GM19239 (cell line): ENCODE measurements at regions not wholly inside any gene's neighbourhood (a gene's known extent, or its start where the extent isn't known, plus 50 kb on each side); places are given as distances from the start of the nearest gene placed in this dataset.
"Not testable (repeated sequence)": the region's sequence is repeated elsewhere in the genome, so short reads cannot be mapped to it uniquely, and the experiment has no call there.

Experiments used
- DNase-seq: peaks from one replicate; pipeline ENCODE4 v3.0.0; 2011; ENCODE audit warnings: low spot score; ENCODE audit not compliant: insufficient read length
- FAIRE-seq: peaks from 2 replicates; lab custom pipeline; 2011; peaks lifted over from hg19 to GRCh38; lab: Jason Lieb, UNC

DNA sequence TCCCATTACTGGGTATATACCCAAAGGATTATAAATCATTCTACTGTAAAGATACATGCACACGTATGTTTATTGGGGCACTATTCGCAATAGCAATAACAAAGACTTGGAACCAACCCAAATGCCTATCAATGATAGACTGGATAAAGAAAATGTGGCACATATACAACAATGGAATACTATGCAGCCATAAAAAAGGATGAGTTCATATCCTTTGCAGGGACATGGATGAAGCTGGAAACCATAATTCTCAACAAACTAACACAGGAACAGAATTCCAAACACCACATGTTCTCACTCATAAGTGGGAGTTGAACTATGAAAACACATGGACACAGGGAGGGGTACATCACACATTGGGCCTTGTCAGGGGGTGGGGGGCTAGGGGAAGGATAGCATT, 453.0 kb upstream of the FANCL start:
- DNase-seq, FAIRE-seq: not testable (repeated sequence)

DNA sequence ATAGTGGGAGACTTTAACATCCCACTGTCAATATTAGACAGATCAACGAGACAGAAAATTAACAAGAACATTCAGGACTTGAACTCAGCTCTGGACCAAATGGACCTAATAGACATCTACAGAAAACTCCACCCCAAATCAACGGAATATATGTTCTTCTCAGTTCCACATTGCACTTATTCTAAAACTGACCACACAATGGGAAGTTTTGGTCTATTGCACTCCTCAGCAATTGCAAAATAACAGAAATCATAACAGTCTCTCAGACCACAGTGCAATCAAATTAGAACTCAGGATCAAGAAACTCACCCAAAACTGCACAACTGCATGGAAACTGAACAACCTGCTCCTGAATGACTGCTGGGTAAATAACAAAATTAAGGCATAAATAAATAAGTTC, 449.9 kb upstream of the FANCL start:
- DNase-seq, FAIRE-seq: not testable (repeated sequence)

DNA sequence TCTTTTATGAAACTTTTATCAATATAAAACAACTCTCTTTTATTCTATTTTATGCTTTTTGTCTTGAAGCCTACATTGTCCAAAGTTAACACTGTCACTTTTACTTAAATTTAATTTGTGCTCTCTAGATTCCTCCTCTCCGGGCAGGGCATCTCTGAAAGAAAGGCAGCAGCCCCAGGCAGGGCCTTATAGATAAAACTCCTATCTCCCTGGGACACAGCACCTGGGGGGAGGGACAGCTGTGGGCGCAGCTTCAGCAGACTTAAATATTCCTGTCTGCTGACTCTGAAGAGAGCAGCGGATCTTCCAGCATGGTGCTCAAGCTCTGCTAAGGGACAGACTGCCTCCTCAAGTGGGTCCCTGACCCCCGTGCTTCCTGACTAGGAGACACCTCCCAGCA, 447.7 kb upstream of the FANCL start:
- FAIRE-seq (no peak), DNase-seq (no peak)

DNA sequence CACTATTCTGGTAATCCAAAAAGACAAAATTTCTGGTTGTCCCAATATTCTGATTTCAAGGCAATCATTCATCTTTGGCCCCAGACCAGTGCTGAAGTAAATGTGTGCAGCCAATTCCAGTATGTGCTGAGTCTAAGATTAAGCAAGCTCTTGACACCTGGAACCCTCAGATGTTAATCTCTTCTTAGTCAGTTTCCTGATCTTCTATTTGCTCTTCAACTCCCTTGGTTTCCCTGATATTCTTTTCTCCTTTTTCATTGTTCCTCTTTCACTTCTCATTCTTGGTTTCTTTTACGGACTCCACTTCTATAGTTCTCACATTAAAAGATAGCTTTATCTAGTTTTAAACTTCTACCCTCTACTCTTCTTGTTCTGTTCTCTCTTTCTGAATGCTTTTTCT, 445.7 kb upstream of the FANCL start:
- DNase-seq (no peak), FAIRE-seq (no peak)

DNA sequence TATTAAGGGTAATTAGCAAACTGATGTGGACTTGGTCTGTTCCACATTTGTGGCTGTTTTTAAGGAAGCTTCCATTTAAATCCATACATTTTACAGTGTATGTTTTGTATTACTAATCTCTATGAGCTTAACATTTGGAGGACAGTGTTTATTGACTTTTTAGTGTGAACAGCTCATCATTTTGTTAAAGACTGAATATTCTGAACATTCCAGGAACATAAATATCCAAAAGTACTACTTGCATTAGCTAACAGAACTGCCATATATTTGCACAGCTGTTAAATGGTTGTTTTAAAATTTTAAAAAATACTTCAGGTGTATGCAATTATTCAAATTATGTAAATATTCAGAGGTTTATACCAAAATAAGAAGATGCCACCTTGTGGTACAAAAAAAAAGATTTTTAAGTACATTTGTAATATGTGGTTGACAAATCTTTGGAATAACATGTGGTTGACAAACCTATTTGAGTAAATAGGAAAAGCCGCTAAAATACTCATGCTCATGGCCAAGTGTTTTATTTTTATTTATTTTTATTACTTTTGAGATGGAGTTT, 439.7 kb upstream of the FANCL start:
- DNase-seq = no peak
- no peak for FAIRE-seq

DNA sequence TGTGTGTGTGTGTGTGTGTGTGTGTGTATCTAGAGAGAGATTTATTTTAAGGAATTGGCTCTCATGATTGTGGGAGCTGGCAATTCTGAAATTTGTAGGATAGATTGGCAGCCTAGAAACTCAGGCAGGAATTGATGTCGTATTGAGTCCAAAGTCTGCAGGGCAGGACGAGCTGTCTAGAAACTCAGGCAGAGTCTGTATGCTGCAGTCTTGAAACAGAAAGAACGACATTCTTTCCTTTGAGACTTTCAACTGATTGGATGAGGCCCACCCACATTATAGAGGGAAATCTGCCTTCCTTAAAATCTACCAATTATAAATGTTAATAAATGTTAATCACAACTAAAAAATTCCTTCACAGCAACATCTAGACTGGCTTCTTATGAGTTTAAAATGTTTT, 436.6 kb upstream of the FANCL start:
- no peak for DNase-seq
- no peak for FAIRE-seq

DNA sequence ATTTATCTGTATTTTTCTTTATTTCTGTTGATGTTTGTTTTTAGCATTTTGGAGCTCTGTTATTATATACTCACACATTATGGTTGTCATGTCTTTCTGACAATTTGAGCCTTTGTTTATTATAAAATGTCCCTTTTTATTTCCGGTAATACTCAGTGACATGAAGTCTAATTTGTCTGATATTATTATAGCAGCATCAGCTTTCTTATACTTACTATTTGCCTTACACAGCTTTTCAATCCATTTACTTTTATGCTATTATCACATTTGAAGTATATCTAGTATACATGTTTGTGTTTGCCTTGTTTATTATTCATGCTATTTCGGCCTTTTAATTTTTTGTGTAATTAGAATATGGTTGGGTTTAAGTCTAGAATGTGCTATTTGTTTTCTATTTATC, 430.6 kb upstream of the FANCL start:
- DNase-seq = no peak
- FAIRE-seq = no peak

DNA sequence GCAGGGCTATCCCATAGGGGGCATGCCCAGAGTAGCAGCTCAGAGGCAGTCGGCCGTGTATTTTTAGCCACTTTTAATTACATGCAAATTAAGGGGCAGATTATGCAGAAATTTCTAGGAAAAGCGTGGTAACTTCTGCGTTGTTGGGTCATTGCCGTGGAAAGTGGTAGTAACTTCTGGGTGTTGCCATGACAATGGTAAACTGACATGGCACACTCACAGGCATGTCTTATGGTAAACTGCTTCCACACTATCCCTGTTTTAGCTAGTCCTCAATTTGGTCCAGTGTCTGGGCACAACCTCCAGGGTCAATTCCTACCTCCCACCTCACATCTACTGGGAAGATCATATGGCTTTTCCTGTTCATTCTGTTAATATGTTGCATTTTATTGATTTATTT, 428.9 kb upstream of the FANCL start:
- FAIRE-seq (no peak), DNase-seq (no peak)

DNA sequence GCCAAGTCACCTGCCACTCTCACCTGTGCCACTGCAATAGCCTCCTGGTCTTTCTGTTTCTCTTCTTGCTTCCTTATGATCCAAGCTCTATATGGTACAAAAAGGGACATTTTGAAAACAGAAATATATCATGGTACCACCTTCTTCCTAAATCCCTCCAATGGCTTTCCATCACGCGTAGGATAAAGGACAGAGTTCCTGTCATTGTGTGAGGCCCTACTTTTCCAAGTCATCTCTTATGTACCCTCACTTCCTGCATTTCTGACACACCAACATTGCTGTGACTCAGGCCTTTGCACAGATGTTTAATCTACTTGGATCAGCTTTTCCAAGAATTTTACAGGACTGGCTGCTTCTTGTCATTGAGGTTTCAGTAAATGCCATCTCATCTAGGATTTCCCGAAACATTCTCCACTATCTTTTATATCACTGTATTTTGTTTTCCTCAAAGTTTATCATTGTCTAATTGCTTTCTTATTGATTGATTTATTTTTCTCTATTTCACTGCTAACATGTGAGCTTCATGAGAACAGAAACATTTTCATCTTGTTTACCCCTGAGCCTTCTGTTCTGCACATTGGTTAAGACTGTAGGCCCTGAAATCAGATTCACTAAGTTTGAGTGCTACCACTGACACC, 426.1 kb upstream of the FANCL start:
- no peak for DNase-seq
- no peak for FAIRE-seq

DNA sequence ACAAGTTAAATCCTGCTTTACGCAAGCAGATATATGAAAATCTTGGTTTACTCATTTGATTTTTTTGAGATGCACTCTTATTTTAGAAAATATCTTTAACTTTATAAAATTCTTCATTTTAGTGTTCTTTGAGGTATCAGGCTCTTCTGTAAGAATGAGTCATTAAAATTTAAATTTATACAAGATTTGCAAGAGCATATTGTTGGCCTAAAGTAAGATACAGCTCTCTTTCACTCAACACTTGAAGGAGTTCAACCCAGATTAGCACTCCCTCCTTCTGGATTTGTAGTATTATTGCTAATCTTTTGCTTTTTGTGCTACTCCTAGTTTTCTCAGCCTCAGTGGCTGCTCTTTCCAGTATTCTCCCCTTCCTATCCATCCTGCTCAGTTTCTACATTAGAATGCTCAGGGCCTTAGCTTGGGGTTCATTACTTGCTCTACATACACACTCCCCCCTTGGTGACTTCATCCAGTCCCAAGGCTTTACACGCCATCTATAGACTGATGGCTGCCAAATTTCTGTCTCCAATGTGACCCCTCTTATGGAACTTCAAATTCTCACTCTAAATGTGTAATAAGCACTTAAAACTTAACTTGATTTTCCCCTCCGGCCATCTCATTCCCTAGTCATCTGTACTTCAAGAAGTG, 425.3 kb upstream of the FANCL start:
- no peak for DNase-seq
- FAIRE-seq = no peak

DNA sequence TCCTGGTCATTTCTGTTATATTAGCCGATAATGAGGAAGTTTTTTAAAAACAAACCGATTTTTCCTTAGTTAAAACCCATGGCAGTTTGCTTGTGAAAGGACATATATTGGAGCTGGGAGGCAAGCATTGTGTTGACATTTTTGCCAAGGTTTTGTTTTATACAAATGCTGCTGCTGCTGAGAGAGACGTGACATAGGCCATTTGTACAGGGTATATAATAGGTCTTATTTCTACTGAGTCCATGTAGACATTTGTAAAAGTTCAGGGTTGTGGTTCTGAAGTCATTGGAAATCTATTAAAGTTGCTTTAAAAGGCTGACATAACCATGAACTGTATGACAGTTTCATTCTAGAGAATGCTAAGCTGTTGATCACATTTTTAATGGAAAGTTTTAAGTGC, 424.0 kb upstream of the FANCL start:
- no peak for FAIRE-seq
- no peak for DNase-seq

DNA sequence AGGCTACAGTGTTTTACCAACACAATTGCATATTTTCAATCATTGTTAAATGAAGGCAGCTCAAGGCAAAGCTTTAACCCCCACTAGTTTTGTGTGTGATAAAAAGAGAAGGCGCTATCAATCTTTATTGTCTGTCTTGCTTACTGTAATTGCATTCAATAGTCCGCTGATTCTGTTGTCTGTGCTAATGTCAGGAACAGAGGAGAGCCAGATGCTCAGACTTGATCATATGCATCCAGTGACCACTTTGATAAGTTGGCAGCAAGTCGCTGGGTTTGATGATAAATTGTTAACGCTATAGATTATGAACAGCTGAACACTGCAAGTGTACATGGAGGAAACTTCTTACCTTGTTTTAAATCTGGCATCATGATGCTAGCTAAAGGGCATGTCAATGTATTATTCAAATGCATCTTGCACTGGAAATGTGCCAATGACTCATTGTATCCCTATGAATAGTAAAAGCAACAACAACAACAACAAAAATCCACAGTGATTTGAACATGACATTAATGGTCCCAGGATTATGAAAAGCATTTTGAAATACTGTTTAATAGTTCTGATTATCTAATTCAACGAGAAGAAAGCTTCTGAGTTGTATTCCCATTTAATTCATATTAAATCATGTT, 423.5 kb upstream of the FANCL start:
- no peak for FAIRE-seq
- no peak for DNase-seq

DNA sequence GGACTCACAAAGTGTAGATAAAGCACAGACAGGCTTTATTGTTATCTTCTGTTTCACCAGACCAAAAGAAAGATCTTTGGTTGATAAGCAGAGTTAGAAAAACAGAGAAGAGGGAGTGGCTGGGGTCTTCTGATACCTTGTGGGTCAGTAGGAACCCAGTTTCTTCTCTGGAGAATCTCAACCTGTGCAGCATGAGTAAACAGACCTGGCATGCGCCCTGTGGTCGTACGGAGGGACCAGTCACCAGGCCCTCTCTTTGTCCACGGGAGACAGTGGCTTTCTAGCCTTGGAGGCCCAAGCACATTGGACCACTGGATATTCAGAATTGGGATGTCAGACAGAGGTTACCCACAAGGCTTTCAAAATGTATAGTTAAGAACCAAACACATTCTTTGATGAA, 418.9 kb upstream of the FANCL start:
- no peak for DNase-seq
- FAIRE-seq = no peak

DNA sequence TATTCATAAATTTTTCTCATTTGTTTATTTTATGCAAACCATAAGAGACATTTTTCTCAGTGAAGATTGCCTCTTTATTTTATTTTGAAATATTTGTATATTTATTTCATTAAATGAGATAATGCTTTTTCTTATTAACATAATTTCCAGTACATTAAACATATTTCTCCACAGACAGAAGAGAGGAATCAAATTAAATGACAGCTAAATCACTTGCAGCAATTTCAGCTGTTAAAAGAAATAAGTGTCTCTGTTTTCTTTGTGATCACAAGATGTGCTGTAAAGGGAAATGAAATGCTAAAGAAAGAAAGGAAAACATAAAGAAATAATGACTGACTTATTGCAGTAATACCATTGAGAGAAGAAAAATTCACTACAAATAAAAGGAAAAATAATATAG, 414.0 kb upstream of the FANCL start:
- FAIRE-seq (no peak), DNase-seq (no peak)

DNA sequence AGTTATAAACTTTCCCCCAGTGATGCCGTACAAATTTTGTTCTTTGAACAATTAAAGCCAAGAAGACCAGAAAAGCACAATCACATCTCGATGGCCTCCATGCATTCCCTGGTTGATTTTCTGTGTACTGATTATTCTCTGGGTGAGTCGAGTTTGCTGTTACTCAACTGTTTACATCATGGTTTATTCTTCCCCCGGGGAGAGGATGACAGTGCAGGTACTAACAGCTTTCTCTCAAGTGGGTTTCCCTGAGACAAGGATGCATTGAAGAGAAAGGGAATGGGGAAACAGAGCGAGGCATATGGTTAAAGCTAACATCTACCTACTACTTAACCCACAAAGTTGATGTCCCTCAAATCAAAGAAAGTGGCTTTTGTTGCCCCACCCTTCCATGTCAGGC, 410.8 kb upstream of the FANCL start:
- FAIRE-seq = no peak
- DNase-seq = no peak

DNA sequence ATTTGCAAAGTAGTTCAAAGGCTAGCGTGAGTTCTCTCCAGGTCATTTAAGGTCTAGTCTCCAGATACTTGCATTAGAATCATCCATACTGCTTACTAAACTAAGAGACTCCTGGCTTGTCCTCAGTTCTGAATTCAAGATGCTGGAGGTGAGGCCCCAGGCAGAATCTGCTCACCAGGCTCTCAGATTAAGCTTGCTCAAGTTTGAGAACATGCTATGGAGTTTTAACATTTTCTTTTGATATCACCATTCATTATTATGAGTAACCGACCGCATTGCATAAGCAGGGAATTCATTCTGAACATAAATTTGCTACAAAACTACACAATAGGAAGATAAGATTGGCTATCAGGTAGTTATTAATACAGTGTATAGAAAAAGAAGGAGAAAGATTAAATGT, 409.7 kb upstream of the FANCL start:
- no peak for DNase-seq
- no peak for FAIRE-seq

DNA sequence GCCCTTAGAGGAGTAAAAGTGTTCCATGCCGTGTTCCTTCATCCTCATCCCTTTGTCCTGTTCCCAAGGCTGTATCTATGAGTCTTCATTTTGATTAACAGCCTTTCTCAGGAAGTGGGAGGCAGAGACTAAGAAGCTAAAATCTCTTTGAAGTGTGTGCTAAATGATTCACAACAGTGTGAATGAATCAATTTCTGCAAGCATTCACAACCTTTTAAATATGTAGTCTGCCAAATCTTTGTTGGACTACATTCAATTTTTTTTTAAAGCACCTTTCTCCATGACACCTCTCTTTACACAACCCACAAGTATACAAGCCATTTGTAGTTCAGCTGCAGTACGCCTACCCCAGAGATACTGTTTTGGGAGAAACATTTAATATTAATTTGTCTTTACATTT, 408.6 kb upstream of the FANCL start:
- DNase-seq (no peak), FAIRE-seq (no peak)

DNA sequence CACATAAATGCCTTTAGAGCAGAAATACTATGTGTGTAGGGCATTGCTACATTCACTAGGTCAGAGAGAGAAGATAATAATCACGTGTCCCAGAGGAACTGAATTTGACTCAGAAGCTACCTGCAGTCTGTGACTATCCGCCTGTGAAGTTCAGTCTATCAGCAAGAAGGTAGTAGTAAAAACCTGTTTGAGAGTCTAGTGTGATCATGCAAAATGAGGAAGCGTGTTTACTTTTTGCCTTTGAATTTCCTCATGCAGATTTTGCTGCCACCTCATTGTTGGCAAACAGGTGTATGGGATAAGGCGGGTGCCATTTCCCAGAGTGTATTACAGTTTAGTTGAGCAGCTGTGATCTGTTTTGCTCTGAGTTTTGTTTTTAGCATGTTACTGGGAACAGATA, 403.9 kb upstream of the FANCL start:
- no peak for DNase-seq
- no peak for FAIRE-seq

DNA sequence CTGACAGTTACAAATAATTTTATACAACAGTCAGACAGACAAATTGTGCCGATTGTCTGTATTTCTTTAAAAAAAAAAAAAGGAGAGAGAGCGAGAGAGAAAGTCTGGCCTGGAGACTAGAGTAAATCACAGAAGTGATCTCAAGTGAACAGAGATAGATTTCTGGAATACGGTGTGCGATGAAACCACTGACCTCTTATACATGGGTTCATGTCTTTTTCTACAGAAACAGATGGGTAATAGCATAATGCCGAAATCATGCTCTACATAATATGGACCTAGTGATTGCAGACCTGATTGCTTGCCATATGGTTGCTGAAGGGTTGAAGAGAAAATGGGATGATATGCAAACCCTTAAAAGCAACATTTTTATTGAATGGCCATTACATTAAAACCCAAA, 403.3 kb upstream of the FANCL start:
- FAIRE-seq = no peak
- no peak for DNase-seq

DNA sequence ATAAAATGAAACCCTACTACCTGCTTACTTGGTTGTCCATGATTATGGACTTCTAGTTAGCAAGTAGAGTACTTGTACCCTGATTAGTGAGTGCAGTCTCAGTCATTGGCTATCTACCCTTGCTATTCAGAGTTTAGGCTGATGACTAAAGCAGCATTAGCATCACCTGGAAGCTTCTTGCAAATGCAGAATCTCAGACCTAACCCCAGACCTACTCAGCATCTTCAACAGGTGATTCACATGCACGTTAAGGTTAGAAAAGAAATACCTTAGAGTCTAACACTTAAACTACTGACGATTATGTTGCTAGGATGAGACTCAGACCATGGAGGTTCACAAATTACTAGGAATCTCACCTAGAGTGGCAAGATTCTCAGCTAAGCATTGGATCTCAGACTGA, 399.9 kb upstream of the FANCL start:
- no peak for DNase-seq
- no peak for FAIRE-seq

DNA sequence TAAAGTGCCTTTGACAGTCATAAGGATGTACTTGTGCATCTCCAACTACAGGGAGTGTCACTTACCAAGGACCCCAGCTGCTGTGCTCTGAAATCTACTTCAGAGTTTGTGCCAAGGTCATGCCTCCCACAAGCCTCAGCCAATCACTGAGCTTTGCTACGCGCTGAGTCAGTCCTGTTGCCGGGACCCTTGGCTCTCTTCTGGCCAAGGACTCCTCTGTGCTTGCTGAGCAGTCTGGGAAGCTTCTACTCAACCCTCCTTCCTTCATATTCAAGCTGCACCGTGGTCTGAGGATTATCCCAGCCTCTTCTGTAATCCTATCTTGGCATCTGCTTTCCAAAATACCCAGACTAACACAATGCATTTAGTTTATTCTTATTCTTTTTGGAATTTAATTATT, 398.9 kb upstream of the FANCL start:
- no peak for FAIRE-seq
- no peak for DNase-seq
